ENCODE measurements at regions not wholly inside any gene's neighbourhood (a gene's known extent, or its start where the extent isn't known, plus 50 kb on each side); places are given as distances from the start of the nearest gene placed in this dataset.
A peak's percentile ranks its signal among the peaks of the same experiment; 100 is the strongest.

GRCh38 chr5:159412284-159413046, 82.2 kb upstream of the IL12B start (continued):
- TF ChIP-seq NFYA (IDR thresholded peaks at IDR 0.05; ENCODE audit: borderline replicate concordance, low read depth, low read length) = no peak
- no peak for TF ChIP-seq ZNF622 (IDR thresholded peaks at IDR 0.05)
- TF ChIP-seq KLF5 (IDR thresholded peaks at IDR 0.05; ENCODE audit: partially characterized antibody) = no peak
- no peak for TF ChIP-seq PAX5 (IDR thresholded peaks at IDR 0.05; ENCODE audit: borderline replicate concordance, low read depth, low read length)
- no peak for TF ChIP-seq CREB1 (IDR thresholded peaks at IDR 0.05; ENCODE audit: low read depth)
- peak in 1 of 2 experiments; percentile 73; a peak in 1 of 4 replicates for TF ChIP-seq ETV6 (conservative IDR thresholded peaks at IDR 0.05 in 1 of 2, IDR thresholded peaks at IDR 0.05 in 1 of 2; ENCODE audit: borderline replicate concordance in 1 of 2, low read depth in 1 of 2)
- TF ChIP-seq EED (IDR thresholded peaks at IDR 0.05; ENCODE audit: low read depth) = peak; percentile 82
- TF ChIP-seq USF1 (IDR thresholded peaks at IDR 0.05; ENCODE audit: borderline replicate concordance, extremely low read length, insufficient read depth, low read depth, low read length) = no peak
- peak; percentile 23 for TF ChIP-seq JUNB (IDR thresholded peaks at IDR 0.05)
- TF ChIP-seq IKZF2 (IDR thresholded peaks at IDR 0.05) = peak; percentile 55 to 68; a peak in 3 of 4 replicates
- TF ChIP-seq, protein P1, sequence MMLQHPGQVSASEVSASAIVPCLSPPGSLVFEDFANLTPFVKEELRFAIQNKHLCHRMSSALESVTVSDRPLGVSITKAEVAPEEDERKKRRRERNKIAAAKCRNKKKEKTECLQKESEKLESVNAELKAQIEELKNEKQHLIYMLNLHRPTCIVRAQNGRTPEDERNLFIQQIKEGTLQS (IDR thresholded peaks at IDR 0.05; ENCODE audit: borderline replicate concordance, extremely low read depth, low read depth, low read length) = no peak
- peak; percentile 38; the same call in 1 of the 2 replicates for TF ChIP-seq CBFB (IDR thresholded peaks at IDR 0.05; ENCODE audit: low read depth)
- TF ChIP-seq HDGF (IDR thresholded peaks at IDR 0.05) = no peak
- TF ChIP-seq, protein P2, sequence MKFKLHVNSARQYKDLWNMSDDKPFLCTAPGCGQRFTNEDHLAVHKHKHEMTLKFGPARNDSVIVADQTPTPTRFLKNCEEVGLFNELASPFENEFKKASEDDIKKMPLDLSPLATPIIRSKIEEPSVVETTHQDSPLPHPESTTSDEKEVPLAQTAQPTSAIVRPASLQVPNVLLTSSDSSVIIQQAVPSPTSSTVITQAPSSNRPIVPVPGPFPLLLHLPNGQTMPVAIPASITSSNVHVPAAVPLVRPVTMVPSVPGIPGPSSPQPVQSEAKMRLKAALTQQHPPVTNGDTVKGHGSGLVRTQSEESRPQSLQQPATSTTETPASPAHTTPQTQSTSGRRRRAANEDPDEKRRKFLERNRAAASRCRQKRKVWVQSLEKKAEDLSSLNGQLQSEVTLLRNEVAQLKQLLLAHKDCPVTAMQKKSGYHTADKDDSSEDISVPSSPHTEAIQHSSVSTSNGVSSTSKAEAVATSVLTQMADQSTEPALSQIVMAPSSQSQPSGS (IDR thresholded peaks at IDR 0.05; ENCODE audit: low read length) = 0 out of 2 replicates have a peak, but pooled peaks have one; percentile 17
- peak; percentile 24 for TF ChIP-seq MEF2B (IDR thresholded peaks at IDR 0.05; ENCODE audit: partially characterized antibody, poor library complexity, severe bottlenecking)
- no peak for TF ChIP-seq RAD21 (IDR thresholded peaks at IDR 0.05; ENCODE audit: insufficient read depth, low read depth, low read length)
- TF ChIP-seq CBX5 (IDR thresholded peaks at IDR 0.05; ENCODE audit: low read depth) = no peak
- TF ChIP-seq IKZF1 (conservative IDR thresholded peaks at IDR 0.05) = peak; percentile 79
- no peak; the same call in 1 of the 2 replicates for TF ChIP-seq IRF4 (IDR thresholded peaks at IDR 0.05; ENCODE audit: low read depth, low read length)
- TF ChIP-seq STAT3 (IDR thresholded peaks at IDR 0.05; ENCODE audit: low read depth, low read length) = no peak
- TF ChIP-seq, protein P3, sequence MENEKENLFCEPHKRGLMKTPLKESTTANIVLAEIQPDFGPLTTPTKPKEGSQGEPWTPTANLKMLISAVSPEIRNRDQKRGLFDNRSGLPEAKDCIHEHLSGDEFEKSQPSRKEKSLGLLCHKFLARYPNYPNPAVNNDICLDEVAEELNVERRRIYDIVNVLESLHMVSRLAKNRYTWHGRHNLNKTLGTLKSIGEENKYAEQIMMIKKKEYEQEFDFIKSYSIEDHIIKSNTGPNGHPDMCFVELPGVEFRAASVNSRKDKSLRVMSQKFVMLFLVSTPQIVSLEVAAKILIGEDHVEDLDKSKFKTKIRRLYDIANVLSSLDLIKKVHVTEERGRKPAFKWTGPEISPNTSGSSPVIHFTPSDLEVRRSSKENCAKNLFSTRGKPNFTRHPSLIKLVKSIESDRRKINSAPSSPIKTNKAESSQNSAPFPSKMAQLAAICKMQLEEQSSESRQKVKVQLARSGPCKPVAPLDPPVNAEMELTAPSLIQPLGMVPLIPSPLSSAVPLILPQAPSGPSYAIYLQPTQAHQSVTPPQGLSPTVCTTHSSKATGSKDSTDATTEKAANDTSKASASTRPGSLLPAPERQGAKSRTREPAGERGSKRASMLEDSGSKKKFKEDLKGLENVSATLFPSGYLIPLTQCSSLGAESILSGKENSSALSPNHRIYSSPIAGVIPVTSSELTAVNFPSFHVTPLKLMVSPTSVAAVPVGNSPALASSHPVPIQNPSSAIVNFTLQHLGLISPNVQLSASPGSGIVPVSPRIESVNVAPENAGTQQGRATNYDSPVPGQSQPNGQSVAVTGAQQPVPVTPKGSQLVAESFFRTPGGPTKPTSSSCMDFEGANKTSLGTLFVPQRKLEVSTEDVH (IDR thresholded peaks at IDR 0.05; ENCODE audit: low read depth, partially characterized antibody) = no peak
- no peak for TF ChIP-seq RELA (IDR thresholded peaks at IDR 0.05; ENCODE audit: borderline replicate concordance, partially characterized antibody)

Data from GM12878 (cell line).